Upper lobe of left lung (tissue), 6 donors: ENCODE measurements at regions not wholly inside any gene's neighbourhood (a gene's known extent, or its start where the extent isn't known, plus 50 kb on each side); places are given as distances from the start of the nearest gene placed in this dataset.

Experiments used
- ATAC-seq, 2 donors: fragments of 200-7000 bp; cut with Tn5 transposase; one replicate each; pipeline ENCODE4 v1.9.1; 2022; ENCODE audit warnings: mild to moderate bottlenecking in 2 of 2, moderate library complexity in 2 of 2; ENCODE audit not compliant: low FRiP score in 2 of 2
- DNase-seq, 2 donors: peaks; one replicate each; pipeline ENCODE4 v3.0.0-alpha.2; 2019 to 2020
- H3K27ac ChIP-seq, 4 donors: fragments of 200-600 bp; sonication (generic); one replicate each; pipeline ENCODE4 v1.5.1; 2016 to 2019
- H3K27me3 ChIP-seq, 4 donors: fragments of 200-600 bp; sonication (generic); one replicate each; pipeline ENCODE4 v1.5.1; 2017 to 2019
- H3K36me3 ChIP-seq, 4 donors: fragments of 200-600 bp; sonication (generic); one replicate each; pipeline ENCODE4 v1.5.1; 2016 to 2019
- H3K4me1 ChIP-seq, 4 donors: fragments of 200-600 bp; sonication (generic); one replicate each; pipeline ENCODE4 v1.5.1; 2018 to 2019
- H3K4me3 ChIP-seq, 4 donors: fragments of 200-600 bp; sonication (generic); one replicate each; pipeline ENCODE4 v1.5.1; 2017 to 2019; ENCODE audit warnings: mild to moderate bottlenecking in 2 of 4, moderate library complexity in 1 of 4
- H3K9me3 ChIP-seq, 4 donors: fragments of 200-600 bp; sonication (generic); one replicate each; pipeline ENCODE4 v1.5.1; 2018 to 2019
- CTCF ChIP-seq, 6 experiments: fragments of 450-650 bp in 4 of 6; fragments of 200-600 bp in 2 of 6; sonication (generic) in 2 of 6; IDR thresholded peaks; one replicate each; pipeline ENCODE4 v1.5.1; 2016 to 2019; ENCODE audit warnings: antibody characterized with exemption in 6 of 6
- EP300 ChIP-seq, 4 donors: sonication (generic); formaldehyde crosslinking; IDR thresholded peaks; one replicate each; pipeline ENCODE4 v1.5.1; 2017; ENCODE audit warnings: antibody characterized with exemption in 4 of 4, control low read depth in 2 of 4
- POLR2A ChIP-seq, 4 donors: fragments of 450-650 bp; IDR thresholded peaks; one replicate each; pipeline ENCODE4 v1.5.1; 2016 to 2017; ENCODE audit warnings: antibody characterized with exemption in 4 of 4, mild to moderate bottlenecking in 2 of 4
- POLR2AphosphoS5 ChIP-seq, 2 donors: sonication (generic); formaldehyde crosslinking; IDR thresholded peaks; one replicate each; pipeline ENCODE4 v1.5.1; 2017; ENCODE audit warnings: antibody characterized with exemption in 2 of 2
- WGBS, 2 donors: methylation state at CpG; one replicate each; pipeline ENCODE4 v1.1.5; 2017 to 2018; 5-methylcytosine and 5-hydroxymethylcytosine counted together
- donor health status: DM: no; HTN: no; CAD: no; lungs with moderate emphysema.
- donor health status: DM: no; HTN: yes; CAD: no; lungs with severe emphysema.

GRCh38 chr1:219812491-219813203 is 115.7 kb downstream of the SLC30A10 start:
- no peaks in the 10 kb centered on the region for H3K9me3 ChIP-seq
- H3K36me3 ChIP-seq = no peaks in the 10 kb centered on the region
- H3K27me3 ChIP-seq = no peaks in the 10 kb centered on the region
- no peak overlapping the region for H3K27ac ChIP-seq
- TF ChIP-seq POLR2A (IDR thresholded peaks at IDR 0.05) (no peak), CTCF (IDR thresholded peaks at IDR 0.05) (peak; percentile 50 to 67 (median 62))
- 15 to 21% methylated on average over 4 of the region's 4 CpGs for WGBS, 2 donors
- peaks cover 0 to 12% (median 2%) of the 10 kb centered on the region in 4 donors for H3K4me1 ChIP-seq
- no peak overlapping the region for H3K4me3 ChIP-seq
- DNase-seq (no peak), ATAC-seq (peak in 1 of 2 donors; percentile 85)

GRCh38 chr1:219812086-219812485 is 116.3 kb downstream of the SLC30A10 start:
- Histone ChIP-seq H3K27me3 (no peaks in the 10 kb centered on the region), H3K4me1 (peaks cover 0 to 12% (median 2%) of the 10 kb centered on the region in 4 donors), H3K9me3 (no peaks in the 10 kb centered on the region), H3K4me3 (no peak overlapping the region), H3K36me3 (no peaks in the 10 kb centered on the region), H3K27ac (no peak overlapping the region)
- WGBS, 2 donors = 45 to 50% methylated on average over 4 of the region's 4 CpGs
- no peak for ATAC-seq
- TF ChIP-seq POLR2A (IDR thresholded peaks at IDR 0.05) (no peak), POLR2AphosphoS5 (IDR thresholded peaks at IDR 0.05) (no peak)
- no peak for DNase-seq

- DNase-seq (no peak), ATAC-seq (peak in 1 of 2 donors; percentile 25)
- Histone ChIP-seq H3K27me3 (no peaks in the 10 kb centered on the region), H3K4me3 (no peak overlapping the region), H3K36me3 (no peaks in the 10 kb centered on the region), H3K9me3 (no peaks in the 10 kb centered on the region), H3K4me1 (peaks cover 0 to 12% (median 2%) of the 10 kb centered on the region in 4 donors), H3K27ac (no peak overlapping the region)
- WGBS, 2 donors = 78 to 93% methylated on average over 5 of the region's 5 CpGs
- no peak for TF ChIP-seq CTCF (IDR thresholded peaks at IDR 0.05)
- no peak for TF ChIP-seq POLR2AphosphoS5 (IDR thresholded peaks at IDR 0.05)
- TF ChIP-seq EP300 (IDR thresholded peaks at IDR 0.05) = no peak
Measured at GRCh38 chr1:219810451-219810850, 117.9 kb downstream of the SLC30A10 start.

- H3K27me3 ChIP-seq = no peaks in the 10 kb centered on the region
- H3K4me1 ChIP-seq = peaks cover 0 to 12% (median 2%) of the 10 kb centered on the region in 4 donors
- H3K9me3 ChIP-seq = no peaks in the 10 kb centered on the region
- DNase-seq (no peak), ATAC-seq (no peak)
- WGBS, 2 donors = 85 to 88% methylated on average over 7 of the region's 7 CpGs
- no peak overlapping the region for H3K4me3 ChIP-seq
- H3K36me3 ChIP-seq = no peaks in the 10 kb centered on the region
- TF ChIP-seq POLR2AphosphoS5 (IDR thresholded peaks at IDR 0.05) (no peak), POLR2A (IDR thresholded peaks at IDR 0.05) (no peak), EP300 (IDR thresholded peaks at IDR 0.05) (no peak), CTCF (IDR thresholded peaks at IDR 0.05) (no peak)
- no peak overlapping the region for H3K27ac ChIP-seq
Measured at GRCh38 chr1:219808790-219809189, 119.6 kb downstream of the SLC30A10 start.

GRCh38 chr1:219806642-219807041 is 121.7 kb downstream of the SLC30A10 start:
- no peaks in the 10 kb centered on the region for H3K27me3 ChIP-seq
- H3K27ac ChIP-seq = no peak overlapping the region
- no peaks in the 10 kb centered on the region for H3K9me3 ChIP-seq
- H3K36me3 ChIP-seq = no peaks in the 10 kb centered on the region
- no peaks in the 10 kb centered on the region for H3K4me1 ChIP-seq
- 70 to 85% methylated on average over 2 of the region's 2 CpGs for WGBS, 2 donors
- no peak for TF ChIP-seq CTCF (IDR thresholded peaks at IDR 0.05)
- no peak for TF ChIP-seq POLR2AphosphoS5 (IDR thresholded peaks at IDR 0.05)
- TF ChIP-seq EP300 (IDR thresholded peaks at IDR 0.05) = no peak
- TF ChIP-seq POLR2A (IDR thresholded peaks at IDR 0.05) = no peak
- ATAC-seq (peak in 1 of 2 donors; percentile 73), DNase-seq (no peak)
- no peak overlapping the region for H3K4me3 ChIP-seq
